IMR-90 (cell line): ENCODE measurements at regions not wholly inside any gene's neighbourhood (a gene's known extent, or its start where the extent isn't known, plus 50 kb on each side); places are given as distances from the start of the nearest gene placed in this dataset.

ENCODE experiments used
- ATAC-seq: fragments of 200-7000 bp; cut with Tn5 transposase; 2 replicates; pipeline ENCODE4 v1.9.1; 2020; ENCODE audit warnings: low read depth, mild to moderate bottlenecking, moderate library complexity
- BruUV-seq: library from RNA; stranded (reverse); fragments of 400-500 nt; replicated peaks from 2 replicates; lab custom pipeline; 2021; lab: Mats Ljungman, UMichigan
- CTCF ChIA-PET: fragments of 300-600 bp; formaldehyde crosslinking; extraction: SDS; loops from one replicate; lab custom pipeline; 2021; ENCODE audit warnings: antibody characterized with exemption; lab: Yijun Ruan, JAX
- POLR2A ChIA-PET: fragments of 300-600 bp; sonication (Branson Sonifier 250); formaldehyde crosslinking; loops from one replicate; lab custom pipeline; 2022; ENCODE audit warnings: antibody characterized with exemption; ENCODE audit not compliant: unreplicated experiment; lab: Charles Lee
- DNase-seq: peaks from one replicate; pipeline ENCODE4 v3.0.0; 2013
- H2AFZ ChIP-seq: replicated peaks from 2 replicates; pipeline ENCODE3; 2013; ENCODE audit warnings: low read length, mild to moderate bottlenecking; ENCODE audit not compliant: poor library complexity
- H2AK5ac ChIP-seq: 2 replicates; pipeline ENCODE4 v1.6.1; 2013; ENCODE audit warnings: low read depth, low read length, inconsistent platforms
- H2AK9ac ChIP-seq: replicated peaks from 2 replicates; pipeline ENCODE3; 2013; ENCODE audit warnings: mild to moderate bottlenecking, low read depth, low read length, moderate library complexity; ENCODE audit not compliant: poor library complexity
- H2BK120ac ChIP-seq: 2 replicates; pipeline ENCODE4 v1.6.1; 2013; ENCODE audit warnings: low read depth, low read length, inconsistent platforms
- H2BK15ac ChIP-seq: 3 replicates; pipeline ENCODE4 v1.6.1; 2013; ENCODE audit warnings: low read depth, low read length, inconsistent platforms
- H2BK20ac ChIP-seq: 2 replicates; pipeline ENCODE4 v1.6.1; 2013; ENCODE audit warnings: low read depth, mild to moderate bottlenecking, inconsistent platforms, low read length, moderate library complexity
- H2BK5ac ChIP-seq: 2 replicates; pipeline ENCODE4 v1.6.1; 2013; ENCODE audit warnings: mild to moderate bottlenecking, low read depth, low read length, inconsistent platforms; ENCODE audit not compliant: poor library complexity, severe bottlenecking
- H3K14ac ChIP-seq: replicated peaks from 2 replicates; pipeline ENCODE4 v1.6.1; 2013; ENCODE audit warnings: low read depth, low read length, inconsistent platforms
- H3K18ac ChIP-seq: 2 replicates; pipeline ENCODE4 v1.6.1; 2013; ENCODE audit warnings: low read depth, low read length, control low read depth
- H3K23ac ChIP-seq: 2 replicates; pipeline ENCODE4 v1.6.1; 2013; ENCODE audit warnings: low read depth, low read length, inconsistent platforms
- H3K27ac ChIP-seq: 2 replicates; pipeline ENCODE4 v1.5.1; 2013; ENCODE audit warnings: mild to moderate bottlenecking, control low read depth, low read length; ENCODE audit not compliant: insufficient read depth
- H3K27me3 ChIP-seq: 2 replicates; pipeline ENCODE4 v1.6.1; 2013; ENCODE audit warnings: low read length; ENCODE audit not compliant: control insufficient read depth, insufficient read depth
- H3K36me3 ChIP-seq: 2 replicates; pipeline ENCODE4 v1.6.1; 2013; ENCODE audit warnings: low read length, mixed read lengths; ENCODE audit not compliant: control insufficient read depth, insufficient read depth
- H3K4ac ChIP-seq: 2 replicates; pipeline ENCODE4 v1.6.1; 2013; ENCODE audit warnings: low read depth, low read length, inconsistent platforms
- H3K4me1 ChIP-seq: 2 replicates; pipeline ENCODE4 v1.6.1; 2013; ENCODE audit warnings: low read length, mixed read lengths; ENCODE audit not compliant: control insufficient read depth, insufficient read depth
- H3K4me2 ChIP-seq: 2 replicates; pipeline ENCODE4 v1.6.1; 2013; ENCODE audit warnings: low read depth, mild to moderate bottlenecking, control low read depth, low read length, moderate library complexity
- H3K4me3 ChIP-seq: 2 replicates; pipeline ENCODE4 v1.5.1; 2013; ENCODE audit warnings: low read depth, mild to moderate bottlenecking, control low read depth, low read length, moderate library complexity; ENCODE audit not compliant: insufficient read depth
- H3K56ac ChIP-seq: 2 replicates; pipeline ENCODE4 v1.6.1; 2013; ENCODE audit warnings: low read length, inconsistent platforms; ENCODE audit not compliant: insufficient read depth; ENCODE audit errors: extremely low read depth
- H3K79me1 ChIP-seq, 2 experiments: 2 replicates each; pipeline ENCODE4 v1.6.1; 2013; ENCODE audit warnings: low read length in 2 of 2, inconsistent platforms in 1 of 2, low read depth in 1 of 2
- H3K9ac ChIP-seq: 2 replicates; pipeline ENCODE4 v1.6.1; 2013; ENCODE audit warnings: low read depth, low read length, control low read depth
- H3K9me1 ChIP-seq: 2 replicates; pipeline ENCODE4 v1.6.1; 2013; ENCODE audit warnings: low read length, inconsistent platforms; ENCODE audit not compliant: insufficient read depth
- H3K9me3 ChIP-seq: 2 replicates; pipeline ENCODE4 v1.6.1; 2013; ENCODE audit warnings: low read length; ENCODE audit not compliant: control insufficient read depth, insufficient read depth
- H4K20me1 ChIP-seq: 2 replicates; pipeline ENCODE4 v1.6.1; 2013; ENCODE audit warnings: low read length, inconsistent platforms; ENCODE audit not compliant: insufficient read depth
- H4K5ac ChIP-seq: 2 replicates; pipeline ENCODE4 v1.6.1; 2013; ENCODE audit warnings: mild to moderate bottlenecking, low read depth, low read length, control low read depth
- H4K8ac ChIP-seq, 2 experiments: 2 replicates each; pipeline ENCODE4 v1.6.1; 2013; ENCODE audit warnings: low read depth in 2 of 2, low read length in 2 of 2, control low read depth in 1 of 2, inconsistent platforms in 1 of 2
- H4K91ac ChIP-seq: 2 replicates; pipeline ENCODE4 v1.6.1; 2013; ENCODE audit warnings: low read depth, low read length, inconsistent platforms; ENCODE audit not compliant: insufficient read depth
- BHLHE40 ChIP-seq: fragments of 150-350 bp; IDR thresholded peaks from 2 replicates; pipeline ENCODE4 v1.6.1; 2016; ENCODE audit warnings: mild to moderate bottlenecking, low read depth, low read length
- CEBPB ChIP-seq: IDR thresholded peaks from 2 replicates; pipeline ENCODE4 v1.6.1; 2012; ENCODE audit warnings: low read depth, low read length, improper control_type of control experiment
- CHD1 ChIP-seq: IDR thresholded peaks from 2 replicates; pipeline ENCODE4 v1.6.1; 2012; ENCODE audit warnings: low read depth, low read length, improper control_type of control experiment
- CTCF ChIP-seq: conservative IDR thresholded peaks from 2 replicates; pipeline ENCODE4 v1.5.1; 2012; ENCODE audit warnings: mild to moderate bottlenecking, low read depth, low read length, improper control_type of control experiment
- FOS ChIP-seq: fragments of 150-350 bp; IDR thresholded peaks from 2 replicates; pipeline ENCODE4 v1.6.1; 2016; ENCODE audit warnings: low read depth, low read length
- MAFK ChIP-seq: IDR thresholded peaks from 2 replicates; pipeline ENCODE4 v1.6.1; 2012; ENCODE audit warnings: low read depth, low read length, improper control_type of control experiment
- MAZ ChIP-seq: IDR thresholded peaks from 2 replicates; pipeline ENCODE4 v1.6.1; 2012; ENCODE audit warnings: low read depth, mild to moderate bottlenecking, low read length, improper control_type of control experiment, moderate library complexity, borderline replicate concordance
- NFE2L2 ChIP-seq: fragments of 150-350 bp; IDR thresholded peaks from 2 replicates; pipeline ENCODE4 v1.6.1; 2016; ENCODE audit warnings: low read depth, mild to moderate bottlenecking, low read length
- POLR2A ChIP-seq: IDR thresholded peaks from 2 replicates; pipeline ENCODE4 v1.6.1; 2012; ENCODE audit warnings: mild to moderate bottlenecking, low read depth, low read length
- RAD21 ChIP-seq: IDR thresholded peaks from 2 replicates; pipeline ENCODE4 v1.6.1; 2012; ENCODE audit warnings: low read length, improper control_type of control experiment
- RCOR1 ChIP-seq: IDR thresholded peaks from 2 replicates; pipeline ENCODE4 v1.6.1; 2012; ENCODE audit warnings: mild to moderate bottlenecking, low read length, improper control_type of control experiment; ENCODE audit not compliant: insufficient replicate concordance
- SMC3 ChIP-seq: fragments of 150-350 bp; IDR thresholded peaks from 2 replicates; pipeline ENCODE4 v1.6.1; 2016; ENCODE audit warnings: low read depth, mild to moderate bottlenecking, antibody characterized with exemption, low read length, moderate library complexity
- WGBS, 2 experiments: methylation state at CpG; one replicate each; pipeline versions ENCODE4 v1.1.5 to v1.1.7; 2013; ENCODE audit warnings: missing lambda C conversion rate in 2 of 2; ENCODE audit not compliant: insufficient read length in 1 of 2; ENCODE audit errors: extremely low coverage in 2 of 2; 5-methylcytosine and 5-hydroxymethylcytosine counted together
- dilution Hi-C: fragments of 300-500 bp; cut with HindIII; formaldehyde crosslinking; loops from one replicate; pipeline ENCODE4 v1.14.3; 2018; ENCODE audit warnings: low sequenced_read_pairs; ENCODE audit not compliant: unreplicated experiment
- in situ Hi-C: fragments of 300-500 bp; cut with MboI; formaldehyde crosslinking; loops from 3 replicates; pipeline ENCODE4 v1.14.3; 2019; ENCODE audit warnings: low sequenced_read_pairs, inconsistent platforms, mixed read lengths
- intact Hi-C: fragments of 100-400 bp; cut with micrococcal nuclease; formaldehyde crosslinking; loops from 2 replicates; pipeline ENCODE4 v1.10.0; 2022
- TF ChIP-seq, protein P1 (sequence below): fragments of 150-350 bp; IDR thresholded peaks from 2 replicates; pipeline ENCODE4 v1.6.1; 2016; ENCODE audit warnings: low read depth, mild to moderate bottlenecking, low read length, moderate library complexity, borderline replicate concordance

- Histone ChIP-seq H4K8ac (peak overlapping the region in 1 of 2 experiments; percentile 59; a peak in 2 of 4 replicates), H3K36me3 (no peaks in the 10 kb centered on the region), H3K23ac (peak overlapping the region; percentile 57; the same call in 1 of the 2 replicates), H3K9me1 (peaks cover 7% of the 10 kb centered on the region), H2BK5ac (peak overlapping the region; percentile 60), H3K79me1 (no peaks in the 10 kb centered on the region), H2AFZ (peak overlapping the region; percentile 68), H3K18ac (peak overlapping the region; percentile 59; the same call in 1 of the 2 replicates), H2AK5ac (peak overlapping the region; percentile 28; the same call in 1 of the 2 replicates), H3K56ac (peak overlapping the region; percentile 49; the same call in 1 of the 2 replicates), H4K20me1 (peaks cover 5% of the 10 kb centered on the region; the same call in 1 of the 2 replicates), H2BK20ac (peak overlapping the region; percentile 80), H3K4ac (peak overlapping the region; percentile 76), H2BK15ac (peak overlapping the region; percentile 46; the same call in 2 of the 3 replicates), H3K4me3 (no peak overlapping the region), H3K27ac (peak overlapping the region; percentile 50), H2AK9ac (no peak overlapping the region), H2BK120ac (peak overlapping the region; percentile 89), H3K9me3 (0 out of 2 replicates have a peak, but pooled peaks cover 3% of the 10 kb centered on the region), H3K14ac (peak overlapping the region; percentile 73), H3K9ac (peak overlapping the region; percentile 30; the same call in 1 of the 2 replicates), H4K5ac (no peak overlapping the region), H3K4me2 (peak overlapping the region; percentile 74), H3K27me3 (peaks cover 20% of the 10 kb centered on the region), H4K91ac (peak overlapping the region; percentile 74), H3K4me1 (peaks cover 13% of the 10 kb centered on the region)
- ATAC-seq (peak; percentile 88), DNase-seq (peak; percentile 83)
- intact Hi-C loops (loop anchor here (5.0 kb wide), 2 partner anchors 55 to 165 kb away; no protein-coding TSS in a partner anchor), dilution Hi-C loops (no loop called here), in situ Hi-C loops (no loop called here)
- CTCF ChIA-PET, result interaction anchor here (1.2 to 1.3 kb wide), 2 partner anchors 18 to 37 kb away, joined by 3 to 4 read pairs; no protein-coding TSS in a partner anchor
- 60% methylated on average over 1 of the region's 4 CpGs; no CpG with 5 or more reads in 1 of the 2 experiments for WGBS, 2 experiments
- BruUV-seq, result no TSS peak
- POLR2A ChIA-PET, result interaction anchor here (1.0 kb wide), 1 partner anchor 562 kb away, joined by 7 read pairs; no protein-coding TSS in a partner anchor
- TF ChIP-seq SMC3 (no peak), MAFK (0 out of 2 replicates have a peak, but pooled peaks have one; percentile 11), RAD21 (no peak), NFE2L2 (no peak), RCOR1 (peak; percentile 48), POLR2A (no peak), CTCF (no peak), FOS (peak; percentile 73; the same call in 1 of the 2 replicates), CHD1 (no peak), CEBPB (peak; percentile 21; the same call in 1 of the 2 replicates), MAZ (no peak), BHLHE40 (no peak)
- TF ChIP-seq, protein P1, sequence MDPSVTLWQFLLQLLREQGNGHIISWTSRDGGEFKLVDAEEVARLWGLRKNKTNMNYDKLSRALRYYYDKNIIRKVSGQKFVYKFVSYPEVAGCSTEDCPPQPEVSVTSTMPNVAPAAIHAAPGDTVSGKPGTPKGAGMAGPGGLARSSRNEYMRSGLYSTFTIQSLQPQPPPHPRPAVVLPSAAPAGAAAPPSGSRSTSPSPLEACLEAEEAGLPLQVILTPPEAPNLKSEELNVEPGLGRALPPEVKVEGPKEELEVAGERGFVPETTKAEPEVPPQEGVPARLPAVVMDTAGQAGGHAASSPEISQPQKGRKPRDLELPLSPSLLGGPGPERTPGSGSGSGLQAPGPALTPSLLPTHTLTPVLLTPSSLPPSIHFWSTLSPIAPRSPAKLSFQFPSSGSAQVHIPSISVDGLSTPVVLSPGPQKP, result no peak
Observed at GRCh38 chr9:38141746-38142591, 72.9 kb upstream of the SHB start.
